Ishikawa (cell line): ENCODE measurements at regions not wholly inside any gene's neighbourhood (a gene's known extent, or its start where the extent isn't known, plus 50 kb on each side); places are given as distances from the start of the nearest gene placed in this dataset.

ENCODE experiments used
- CREB1 ChIP-seq: IDR thresholded peaks from 2 replicates; pipeline ENCODE4 v1.6.1; 2012; ENCODE audit warnings: low read depth
- EP300 ChIP-seq: IDR thresholded peaks from 2 replicates; pipeline ENCODE4 v1.6.1; 2012; ENCODE audit warnings: borderline replicate concordance
- RAD21 ChIP-seq: IDR thresholded peaks from 2 replicates; pipeline ENCODE4 v1.6.1; 2012; ENCODE audit warnings: low read depth
- TCF12 ChIP-seq: IDR thresholded peaks from 2 replicates; pipeline ENCODE4 v1.6.1; 2012; ENCODE audit warnings: low read depth
- YY1 ChIP-seq: IDR thresholded peaks from 2 replicates; pipeline ENCODE4 v1.6.1; 2012; ENCODE audit warnings: low read depth
- TF ChIP-seq, protein P1 (sequence below): IDR thresholded peaks from 2 replicates; pipeline ENCODE4 v1.6.1; 2012; ENCODE audit warnings: low read depth, mild to moderate bottlenecking
- TF ChIP-seq, protein P2 (sequence below): IDR thresholded peaks from 2 replicates; pipeline ENCODE4 v1.6.1; 2012

DNA sequence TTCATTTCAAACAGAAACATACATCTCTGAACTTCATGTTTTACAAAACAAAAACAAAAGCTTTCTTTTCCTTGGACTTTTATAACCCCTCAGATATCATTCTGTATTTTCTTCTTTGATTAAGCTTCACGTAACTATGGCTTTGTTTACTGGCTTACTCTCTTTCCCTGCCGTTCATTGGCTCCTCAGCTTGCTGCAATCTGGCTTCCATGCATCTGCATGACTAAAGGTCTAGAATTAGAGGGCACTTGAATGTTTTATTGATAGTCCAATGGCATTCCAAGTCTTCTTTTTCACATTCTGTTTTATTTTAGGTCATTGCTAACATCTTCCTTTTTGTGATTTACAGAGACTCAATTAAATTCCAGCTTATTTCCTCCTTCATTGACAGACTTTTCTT lies 487.6 kb downstream of the GRXCR1 start:
- TF ChIP-seq CREB1 = no peak
- no peak for TF ChIP-seq YY1
- TF ChIP-seq TCF12 = no peak
- TF ChIP-seq EP300 = no peak
- TF ChIP-seq, protein P1, sequence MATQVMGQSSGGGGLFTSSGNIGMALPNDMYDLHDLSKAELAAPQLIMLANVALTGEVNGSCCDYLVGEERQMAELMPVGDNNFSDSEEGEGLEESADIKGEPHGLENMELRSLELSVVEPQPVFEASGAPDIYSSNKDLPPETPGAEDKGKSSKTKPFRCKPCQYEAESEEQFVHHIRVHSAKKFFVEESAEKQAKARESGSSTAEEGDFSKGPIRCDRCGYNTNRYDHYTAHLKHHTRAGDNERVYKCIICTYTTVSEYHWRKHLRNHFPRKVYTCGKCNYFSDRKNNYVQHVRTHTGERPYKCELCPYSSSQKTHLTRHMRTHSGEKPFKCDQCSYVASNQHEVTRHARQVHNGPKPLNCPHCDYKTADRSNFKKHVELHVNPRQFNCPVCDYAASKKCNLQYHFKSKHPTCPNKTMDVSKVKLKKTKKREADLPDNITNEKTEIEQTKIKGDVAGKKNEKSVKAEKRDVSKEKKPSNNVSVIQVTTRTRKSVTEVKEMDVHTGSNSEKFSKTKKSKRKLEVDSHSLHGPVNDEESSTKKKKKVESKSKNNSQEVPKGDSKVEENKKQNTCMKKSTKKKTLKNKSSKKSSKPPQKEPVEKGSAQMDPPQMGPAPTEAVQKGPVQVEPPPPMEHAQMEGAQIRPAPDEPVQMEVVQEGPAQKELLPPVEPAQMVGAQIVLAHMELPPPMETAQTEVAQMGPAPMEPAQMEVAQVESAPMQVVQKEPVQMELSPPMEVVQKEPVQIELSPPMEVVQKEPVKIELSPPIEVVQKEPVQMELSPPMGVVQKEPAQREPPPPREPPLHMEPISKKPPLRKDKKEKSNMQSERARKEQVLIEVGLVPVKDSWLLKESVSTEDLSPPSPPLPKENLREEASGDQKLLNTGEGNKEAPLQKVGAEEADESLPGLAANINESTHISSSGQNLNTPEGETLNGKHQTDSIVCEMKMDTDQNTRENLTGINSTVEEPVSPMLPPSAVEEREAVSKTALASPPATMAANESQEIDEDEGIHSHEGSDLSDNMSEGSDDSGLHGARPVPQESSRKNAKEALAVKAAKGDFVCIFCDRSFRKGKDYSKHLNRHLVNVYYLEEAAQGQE = no peak
- no peak for TF ChIP-seq RAD21
- TF ChIP-seq, protein P2, sequence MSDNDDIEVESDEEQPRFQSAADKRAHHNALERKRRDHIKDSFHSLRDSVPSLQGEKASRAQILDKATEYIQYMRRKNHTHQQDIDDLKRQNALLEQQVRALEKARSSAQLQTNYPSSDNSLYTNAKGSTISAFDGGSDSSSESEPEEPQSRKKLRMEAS = no peak
